ENCODE measurements at regions not wholly inside any gene's neighbourhood (a gene's known extent, or its start where the extent isn't known, plus 50 kb on each side); places are given as distances from the start of the nearest gene placed in this dataset.
A peak's percentile ranks its signal among the peaks of the same experiment; 100 is the strongest.

DNA sequence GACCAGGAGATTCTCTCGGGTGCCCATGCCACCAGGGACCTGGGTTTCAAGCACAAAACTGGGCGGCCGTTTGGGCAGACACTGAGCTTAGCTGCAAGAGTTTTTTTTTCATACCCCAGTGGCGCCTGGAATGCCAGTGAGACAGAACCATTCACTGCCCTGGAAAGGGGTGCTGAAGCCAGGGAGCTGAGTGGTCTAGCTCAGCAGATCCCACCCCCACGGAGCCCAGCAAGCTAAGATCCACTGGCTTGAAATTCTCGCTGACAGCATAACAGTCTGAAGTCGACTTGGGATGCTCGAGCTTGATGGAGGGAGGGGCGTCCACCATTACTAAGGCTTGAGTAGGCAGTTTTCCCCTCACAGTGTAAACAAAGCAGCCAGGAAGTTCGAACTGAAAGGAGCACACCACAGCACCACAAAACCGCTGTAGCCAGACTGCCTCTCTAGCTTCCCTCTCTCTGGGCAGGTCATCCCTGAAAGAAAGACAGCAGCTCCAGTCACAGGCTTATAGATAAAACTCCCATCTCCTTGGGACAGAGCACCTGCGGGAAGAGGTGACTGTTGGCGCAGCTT lies 157.7 kb downstream of the GIPC2 start:
- peak; percentile 7 for DNase-seq

DNA sequence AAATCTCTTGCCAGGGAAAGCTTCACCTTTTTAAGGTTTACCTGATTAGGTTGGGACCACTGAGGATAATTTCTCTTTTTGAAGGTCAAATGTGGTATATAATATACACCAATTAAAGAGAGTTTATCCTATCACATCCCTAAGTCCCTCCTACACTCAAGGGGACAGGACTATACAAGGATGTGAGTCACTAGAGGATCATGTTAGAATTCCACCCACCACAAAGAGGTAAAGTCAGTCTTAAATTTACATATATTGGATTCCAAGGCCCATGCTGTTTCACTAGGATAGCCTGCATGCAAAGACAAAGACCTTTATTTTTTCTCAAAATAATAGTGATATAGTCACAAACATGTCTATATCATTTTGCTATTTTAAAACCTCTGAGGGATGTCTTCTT lies 164.4 kb downstream of the GIPC2 start:
- no peak for DNase-seq

DNA sequence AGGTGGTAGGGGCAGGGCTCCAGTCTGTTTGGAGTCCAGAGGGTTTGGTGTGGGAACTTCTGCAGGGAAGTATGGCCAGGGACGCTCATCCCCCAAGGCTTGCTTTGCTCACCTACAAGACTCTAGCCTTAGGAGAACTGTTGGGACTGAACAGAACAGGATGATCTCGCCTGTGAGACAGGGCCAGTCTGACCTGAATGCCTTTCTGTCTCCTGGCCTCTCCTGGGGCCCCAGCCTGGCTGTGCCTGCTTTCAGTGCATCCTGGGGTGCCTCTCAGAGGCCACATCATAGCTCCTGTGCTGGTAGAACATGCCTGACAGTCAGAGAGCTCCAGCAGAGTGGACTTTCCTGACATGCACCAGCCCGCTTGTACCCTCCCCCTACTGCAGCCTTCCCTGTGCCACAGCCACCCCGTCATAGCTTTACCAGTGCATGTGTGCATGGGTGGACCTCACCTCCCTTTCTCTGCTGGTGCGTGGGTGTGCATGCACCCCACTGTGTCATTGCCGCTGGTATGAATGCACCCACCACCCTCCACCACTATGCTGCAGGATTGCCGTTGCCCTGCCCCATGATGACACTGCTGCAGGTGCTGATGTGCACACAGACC lies 165.8 kb downstream of the GIPC2 start:
- DNase-seq, result no peak

DNA sequence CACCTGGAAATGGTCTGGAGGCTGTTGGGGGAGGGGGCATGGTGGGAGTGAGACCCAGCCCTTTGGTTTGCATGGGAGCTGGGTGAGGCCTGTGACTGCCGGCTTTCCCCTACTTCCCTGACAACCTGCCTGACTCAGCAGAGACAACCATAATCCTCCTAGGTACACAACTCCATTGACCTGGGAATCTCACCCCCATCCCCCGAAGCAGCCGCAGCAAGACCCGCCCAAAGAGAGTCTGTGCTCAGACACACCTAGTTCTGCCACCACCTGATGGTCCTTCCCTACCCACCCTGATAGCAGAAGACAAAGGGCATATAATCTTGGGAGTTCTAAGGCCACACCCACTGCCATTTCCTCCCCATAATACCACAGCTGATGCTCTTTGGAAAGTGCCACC lies 168.6 kb downstream of the GIPC2 start:
- DNase-seq, result no peak

DNA sequence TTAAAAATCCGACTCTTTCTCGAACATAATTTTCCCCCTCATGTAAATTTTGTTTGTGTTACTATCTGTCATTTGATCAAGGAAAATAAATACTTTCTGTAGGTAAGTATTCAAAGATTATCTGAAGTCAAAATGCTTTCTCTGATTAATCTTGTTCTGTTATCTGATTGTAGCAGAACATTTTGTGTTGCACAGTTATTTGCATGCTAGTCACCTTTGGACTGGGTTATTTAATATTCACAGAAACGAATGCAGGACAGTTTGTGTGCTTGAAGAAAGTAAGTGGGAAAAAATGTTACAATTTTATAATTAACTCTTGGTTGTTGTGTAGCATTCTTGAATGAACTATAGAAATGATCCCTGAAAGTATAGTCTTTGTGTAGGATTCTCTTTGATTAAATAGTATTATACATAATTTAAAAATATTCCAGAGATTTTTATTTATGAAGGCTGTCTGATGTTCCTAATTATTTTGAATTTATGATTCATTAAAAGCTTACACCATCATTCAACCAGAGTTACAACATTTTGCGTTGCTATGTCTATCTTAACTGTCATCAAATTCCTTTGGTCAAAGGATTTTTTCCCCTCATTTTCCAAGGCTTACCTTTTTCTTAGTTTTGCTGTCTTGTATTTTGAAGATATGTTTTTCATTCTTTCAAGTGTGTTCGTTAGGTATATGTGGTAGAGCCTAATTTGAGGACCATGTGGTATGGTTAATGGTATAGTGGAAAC lies 176.6 kb downstream of the GIPC2 start:
- no peak for DNase-seq

DNA sequence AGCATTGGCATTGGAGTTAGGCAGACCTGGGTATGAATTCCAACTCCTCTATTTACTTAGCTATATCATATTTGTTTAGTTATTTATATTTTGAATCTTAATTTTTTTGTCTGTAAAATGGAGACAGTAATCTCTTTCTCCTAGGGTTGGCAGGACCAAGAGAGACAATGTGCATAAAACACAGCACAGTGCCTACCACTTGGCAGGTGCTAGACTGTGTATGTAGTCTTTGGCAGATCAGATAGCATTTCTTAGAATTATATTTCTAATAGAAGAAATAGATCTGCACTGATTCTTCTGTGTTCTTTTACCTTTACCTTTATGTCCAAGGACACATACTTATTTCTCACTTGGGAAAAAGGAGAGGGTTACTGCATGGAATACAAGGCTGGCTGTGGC lies 177.2 kb downstream of the GIPC2 start:
- no peak for DNase-seq

DNA sequence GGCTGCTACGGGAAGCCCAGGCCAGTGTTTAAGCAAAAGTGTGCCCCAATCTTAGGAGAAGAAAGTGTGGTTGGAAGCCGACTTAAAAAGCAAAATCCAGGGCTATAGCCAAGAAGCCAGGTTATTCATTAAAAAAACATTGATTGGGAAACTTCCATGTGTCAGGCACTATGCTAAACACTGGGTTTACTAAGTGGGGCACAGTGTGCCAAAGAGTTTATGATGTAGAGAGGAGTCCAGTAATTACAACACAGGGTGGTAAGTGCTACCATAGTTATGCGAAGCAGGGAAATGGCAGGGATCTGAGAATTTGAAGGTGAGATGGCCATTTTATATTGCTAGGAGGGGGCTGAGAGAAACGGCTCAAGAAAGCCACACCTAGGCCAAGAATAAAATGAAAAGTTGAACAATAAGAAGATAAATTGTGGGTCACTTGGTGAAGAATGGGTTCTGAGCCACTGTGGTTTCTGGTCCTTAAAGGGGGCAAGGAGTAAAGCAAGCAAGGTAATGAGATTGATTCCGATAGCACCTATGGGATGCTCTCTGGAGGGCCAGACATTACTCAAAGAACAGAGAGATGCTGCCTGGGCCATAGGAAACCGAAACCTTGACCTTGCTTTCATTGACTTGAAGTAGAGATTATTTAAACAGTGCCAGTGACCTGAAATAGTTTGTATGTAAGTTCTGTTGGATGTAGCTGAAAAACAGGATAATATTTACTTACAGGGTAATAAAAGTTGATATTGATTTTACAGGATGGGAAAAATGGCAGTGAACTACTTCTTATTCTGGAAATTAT lies 177.8 kb downstream of the GIPC2 start:
- no peak for DNase-seq

DNA sequence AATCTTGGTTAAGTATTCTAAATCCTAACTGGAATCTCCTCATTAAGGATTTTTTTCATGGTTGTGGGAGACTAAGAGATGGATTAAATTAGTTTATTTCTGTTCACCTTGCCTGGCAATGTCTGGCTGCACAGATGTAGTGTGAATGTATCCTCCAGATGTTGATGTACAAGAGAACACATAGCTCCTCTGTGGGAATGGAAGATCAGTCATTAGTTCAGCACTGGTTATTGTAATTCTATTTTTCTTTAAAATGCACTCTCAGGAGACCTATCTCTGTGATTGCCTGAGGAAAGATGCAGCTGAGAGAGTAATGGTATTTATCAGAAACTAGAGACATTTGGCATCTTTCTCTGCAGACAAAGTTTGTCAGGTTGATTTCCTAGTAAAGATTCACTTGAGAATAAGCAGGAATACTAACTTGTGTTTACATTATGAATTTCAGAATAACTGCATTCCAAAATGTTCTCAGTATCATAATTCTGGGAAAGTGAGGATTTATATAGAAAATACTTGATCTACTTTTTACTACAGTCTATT lies 178.6 kb downstream of the GIPC2 start:
- DNase-seq, result no peak

DNA sequence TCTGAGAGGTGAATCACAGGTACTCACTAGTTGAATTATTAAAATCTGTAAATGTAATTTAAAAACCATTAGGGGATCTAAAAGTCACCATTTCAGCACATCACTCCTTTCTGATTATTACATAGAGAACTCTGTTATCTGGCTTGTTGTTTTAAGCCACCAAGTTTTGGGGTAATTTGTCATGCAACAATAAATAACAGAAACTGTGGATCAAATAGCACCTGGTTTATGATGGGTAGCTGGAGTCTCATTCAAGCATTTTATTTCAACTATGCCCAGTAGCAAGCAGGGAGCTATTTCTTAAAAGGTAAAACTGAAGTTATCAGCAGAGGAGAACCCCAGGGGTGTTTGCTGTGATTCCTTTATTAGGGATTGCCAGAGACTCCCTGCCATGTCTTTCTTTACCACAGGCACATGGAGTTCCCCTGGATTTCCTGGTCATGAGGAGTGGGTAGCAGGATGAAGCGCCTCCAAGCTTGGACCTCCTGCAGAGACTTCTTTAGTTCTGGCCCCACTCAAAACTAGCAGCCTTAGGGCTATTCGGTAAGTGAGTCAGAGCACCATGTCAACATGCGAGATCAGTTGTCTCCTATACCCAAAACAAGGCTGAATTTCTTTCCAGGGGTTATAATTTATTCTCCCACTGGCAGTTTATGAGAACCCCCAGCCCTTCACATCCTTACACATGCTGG lies 179.2 kb downstream of the GIPC2 start:
- no peak for DNase-seq

DNA sequence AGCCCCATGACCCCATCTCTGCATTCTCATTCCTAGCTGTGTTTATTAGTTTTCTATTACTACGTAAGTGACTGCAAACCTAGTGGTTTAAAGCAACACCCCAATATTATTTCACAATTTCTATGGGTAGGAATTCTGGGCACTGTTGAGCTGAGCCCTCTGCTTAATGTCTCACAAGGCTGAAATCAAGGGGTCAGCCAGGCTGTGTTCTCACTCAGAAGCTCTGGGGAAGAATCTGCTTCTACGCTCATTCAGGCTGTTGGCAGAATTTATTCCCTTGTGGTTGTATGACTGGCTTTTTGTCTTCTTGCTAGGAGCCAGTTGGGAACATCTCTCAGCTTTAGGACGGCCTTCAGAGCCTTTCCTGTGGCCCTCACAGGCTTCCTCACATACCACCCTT lies 181.0 kb downstream of the GIPC2 start:
- no peak for DNase-seq

DNA sequence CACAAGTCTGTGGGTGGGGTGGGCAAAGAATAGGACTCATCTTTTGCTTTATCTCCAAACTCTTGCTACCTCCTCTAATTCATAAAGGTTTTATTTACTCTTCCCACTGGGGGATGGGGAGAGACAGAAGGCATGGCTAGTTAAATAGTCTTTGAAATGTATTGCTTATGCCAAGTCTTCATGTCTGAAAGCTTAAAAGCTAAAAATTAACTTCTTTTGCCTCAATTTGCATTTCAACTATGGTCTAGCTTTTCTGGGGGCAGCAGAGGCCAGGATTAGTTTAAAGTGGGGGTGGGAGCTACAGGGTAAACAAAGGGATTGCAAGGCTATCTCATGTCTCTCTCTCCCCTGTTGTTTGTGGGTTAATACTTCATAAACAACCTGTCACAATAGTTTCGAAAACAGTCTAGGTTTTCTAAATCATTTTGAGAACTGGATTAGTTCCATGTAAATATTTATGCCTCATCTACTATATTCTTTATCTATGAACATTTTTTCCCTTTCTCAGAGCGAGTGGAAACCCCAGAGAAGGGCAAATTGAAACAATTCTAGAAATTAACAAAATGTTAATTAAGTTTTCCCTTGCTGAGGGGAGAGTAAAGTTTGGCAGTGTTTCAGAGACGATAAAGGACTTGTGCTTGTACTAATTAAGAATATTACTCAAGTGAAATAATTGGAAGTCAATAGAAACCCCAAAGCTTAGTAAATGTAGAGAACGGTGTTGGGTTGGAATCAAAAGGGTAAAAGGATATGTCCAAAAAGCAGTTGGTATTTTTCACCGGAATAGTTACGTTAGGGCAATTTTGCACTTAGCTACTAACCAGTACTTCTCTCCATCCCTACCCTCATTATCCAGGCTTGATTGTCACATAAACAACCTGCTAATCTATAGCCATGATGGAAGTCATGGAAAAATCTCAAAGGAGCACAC lies 182.2 kb downstream of the GIPC2 start:
- no peak for DNase-seq

DNA sequence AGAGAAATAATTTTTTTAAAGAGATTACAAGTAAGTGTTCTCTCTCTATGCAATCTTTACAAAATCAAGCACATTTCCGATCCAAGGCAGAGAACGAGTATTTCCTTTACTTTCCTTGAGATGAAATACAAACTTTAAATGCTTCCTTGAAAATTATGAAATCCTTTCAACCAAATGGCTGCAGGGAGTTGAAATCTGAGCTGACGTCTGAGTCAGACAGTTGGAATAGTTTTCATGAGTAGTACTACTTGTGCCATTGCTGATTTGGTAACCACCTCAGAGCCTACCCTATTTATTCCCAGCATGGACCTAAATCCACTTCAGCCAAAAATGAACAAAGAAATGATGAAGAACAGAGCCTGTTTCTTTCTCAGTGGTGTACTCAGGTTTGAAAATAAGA lies 183.6 kb downstream of the GIPC2 start:
- no peak for DNase-seq

DNA sequence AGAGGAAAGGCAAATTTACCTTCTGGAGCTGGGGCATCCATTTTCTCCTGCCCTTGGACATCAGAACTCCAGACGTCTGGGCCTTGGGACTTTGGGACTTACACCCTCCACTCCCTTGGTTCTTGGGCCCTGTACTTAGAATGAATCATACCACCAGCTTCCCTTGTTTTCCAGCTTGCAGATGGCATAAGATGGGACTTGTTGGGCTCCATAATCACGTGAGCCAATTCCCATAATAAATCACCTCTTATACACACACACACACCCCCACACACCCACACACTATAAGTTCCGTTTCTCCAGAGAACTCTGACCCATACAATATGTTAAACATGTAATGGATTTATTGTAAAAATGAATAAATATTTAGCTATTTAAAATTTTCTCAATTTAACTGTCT lies 185.7 kb downstream of the GIPC2 start:
- DNase-seq, result no peak

DNA sequence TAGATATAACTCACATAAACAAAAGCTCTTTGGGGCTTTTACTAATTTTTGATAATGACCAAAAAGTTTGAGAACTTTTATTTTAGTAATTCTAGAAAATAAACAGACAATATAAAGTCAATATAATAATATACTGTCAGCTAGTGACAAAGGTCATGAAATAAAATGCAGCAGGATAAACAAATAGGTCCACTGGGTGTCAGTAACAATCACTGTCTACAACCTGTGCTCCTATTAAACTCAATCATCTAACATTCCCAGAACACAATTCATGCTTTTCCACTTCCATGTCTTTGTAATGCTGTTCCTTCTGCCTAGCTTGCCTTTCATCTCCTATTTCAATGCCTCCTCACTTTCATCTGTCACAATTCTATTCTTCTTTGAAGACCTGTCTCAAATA lies 186.1 kb downstream of the GIPC2 start:
- no peak for DNase-seq

DNA sequence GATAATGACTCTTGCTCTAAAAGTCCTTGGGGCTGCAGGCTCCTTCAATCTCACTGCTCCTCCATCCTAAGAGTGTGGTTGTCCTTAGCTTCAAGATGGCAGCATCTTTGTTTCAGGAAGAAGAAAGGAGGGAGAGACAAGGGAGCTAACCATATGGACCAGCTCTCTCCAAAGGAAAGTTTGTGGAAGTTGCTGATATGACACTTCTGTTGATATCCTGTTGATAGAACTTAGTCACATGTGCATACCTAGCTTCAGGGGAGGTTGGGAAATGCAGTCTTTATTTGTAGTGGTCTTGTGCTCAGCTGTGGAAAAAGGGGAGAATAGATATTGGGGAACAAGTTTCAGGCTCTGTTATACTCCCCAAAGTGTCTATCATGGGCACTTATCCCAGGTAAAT lies 186.9 kb downstream of the GIPC2 start:
- DNase-seq, result no peak

DNA sequence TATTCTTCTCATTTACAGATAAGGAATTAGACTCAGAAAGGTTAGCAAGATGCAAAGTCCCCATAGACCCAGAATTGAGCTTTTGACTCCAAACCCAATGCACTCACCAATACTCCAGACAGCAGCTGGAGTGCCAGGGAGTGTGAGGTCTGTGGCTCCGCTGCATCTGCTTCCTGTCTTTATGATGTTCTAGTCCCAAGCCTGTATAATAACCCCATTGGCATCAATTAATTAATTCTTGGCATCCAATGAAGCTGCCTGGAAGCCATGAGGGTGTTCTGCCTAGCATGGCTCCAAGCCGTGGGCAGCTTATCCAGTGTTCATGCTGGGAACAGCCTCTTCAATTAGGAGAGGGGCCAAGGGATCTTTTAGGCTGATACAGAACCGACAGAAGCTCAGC lies 188.7 kb downstream of the GIPC2 start:
- no peak for DNase-seq

DNA sequence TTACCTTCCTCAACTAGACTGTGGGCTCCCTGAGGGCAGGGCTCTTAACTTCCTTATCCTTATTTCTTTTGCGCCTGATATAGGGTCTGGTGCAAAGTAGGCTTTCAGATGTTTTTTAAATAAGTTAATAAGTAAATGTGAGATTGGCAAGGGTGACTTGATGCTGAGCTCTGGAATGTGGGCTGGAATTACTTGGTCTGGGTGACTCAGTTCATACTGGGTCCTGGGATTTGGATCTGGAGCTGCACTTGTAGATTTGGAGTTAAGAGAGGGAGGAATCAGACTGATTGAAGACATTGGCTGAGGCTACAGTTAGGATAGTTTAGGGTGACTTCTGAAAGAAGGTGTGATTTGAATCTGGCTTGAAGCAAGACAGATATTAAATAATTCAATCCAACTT lies 190.9 kb downstream of the GIPC2 start:
- no peak for DNase-seq

DNA sequence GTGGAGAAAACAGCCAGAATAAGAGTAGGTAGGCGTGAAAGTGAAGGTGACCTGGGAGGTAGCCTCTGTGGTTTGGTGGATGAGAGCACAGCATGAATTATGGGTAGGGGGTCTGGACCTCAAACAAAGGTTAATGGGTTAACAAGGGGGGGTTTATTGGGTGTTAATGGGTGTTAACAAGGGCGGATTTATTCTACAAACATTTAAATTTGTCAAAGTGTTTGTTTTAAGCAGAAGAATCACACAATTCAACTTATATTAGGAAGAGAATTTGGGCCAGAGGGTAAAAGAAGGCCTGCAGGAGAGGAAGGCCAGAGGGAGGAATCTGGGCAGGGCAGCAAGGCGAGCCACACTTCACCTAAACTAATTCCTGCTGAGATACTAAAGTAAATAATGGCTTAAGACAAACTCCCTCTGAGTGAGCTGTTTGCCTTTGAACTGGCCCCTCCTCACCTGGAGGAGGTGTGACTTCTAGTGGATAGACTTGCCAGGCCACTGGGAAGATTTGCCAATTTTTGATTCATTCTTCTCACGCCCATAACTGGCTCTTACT lies 191.7 kb downstream of the GIPC2 start:
- no peak for DNase-seq

DNA sequence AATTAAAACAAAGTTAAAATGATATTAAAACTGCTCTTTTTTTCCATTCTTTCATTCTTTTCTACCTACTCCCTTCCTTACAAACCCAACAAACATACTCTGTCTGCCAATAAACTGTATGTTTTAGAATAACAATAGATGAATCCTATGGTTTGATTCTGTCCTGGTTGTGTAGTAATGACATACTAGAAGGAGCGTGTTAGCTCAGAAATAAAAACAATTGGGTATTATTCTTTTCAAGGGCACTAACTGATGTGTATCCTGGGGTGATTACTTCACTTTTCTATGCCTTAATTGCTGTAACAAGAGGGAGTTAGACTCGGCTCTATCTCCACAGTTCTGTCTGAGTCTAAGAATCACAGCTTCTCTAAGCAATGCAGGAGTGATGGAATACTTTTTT lies 194.4 kb downstream of the GIPC2 start:
- DNase-seq, result no peak

DNA sequence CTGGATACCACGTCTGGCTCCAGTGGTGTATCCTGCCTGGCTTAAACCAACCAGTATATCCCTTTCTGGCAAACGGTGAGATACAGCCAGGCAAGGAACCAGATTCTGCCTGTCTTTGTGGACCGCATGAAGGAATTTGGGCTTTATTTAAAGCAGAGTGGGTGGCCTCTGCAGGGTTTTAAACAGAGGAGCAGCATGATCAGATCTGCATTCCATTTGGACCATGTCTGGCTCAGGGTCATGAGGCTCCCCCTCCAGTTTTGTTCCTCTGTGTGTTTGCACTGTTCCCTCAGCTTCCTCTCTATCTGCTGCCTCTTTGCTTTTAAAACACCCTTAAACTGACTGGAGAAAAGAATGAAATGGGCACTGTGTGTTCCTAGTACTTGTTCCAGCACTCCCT lies 195.0 kb downstream of the GIPC2 start:
- DNase-seq, result no peak

DNA sequence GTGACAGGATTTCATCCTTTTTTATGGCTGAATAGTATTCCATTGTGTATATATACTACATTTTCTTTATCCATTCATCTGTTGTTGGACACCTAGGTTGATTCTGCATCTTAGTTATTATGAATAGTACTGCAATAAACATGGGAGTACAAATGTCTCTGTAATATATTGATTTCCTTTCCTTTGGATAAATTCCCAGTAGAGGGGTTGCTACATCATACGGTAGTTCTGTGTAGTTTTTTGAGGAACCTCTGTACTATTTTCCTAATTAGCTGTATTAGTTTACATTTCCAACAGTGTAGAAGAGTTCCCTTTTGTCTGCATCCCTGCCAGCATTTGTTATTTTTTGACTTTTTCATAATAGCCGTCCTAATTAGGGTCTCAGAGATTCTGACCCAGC lies 201.3 kb downstream of the GIPC2 start:
- no peak for DNase-seq

DNA sequence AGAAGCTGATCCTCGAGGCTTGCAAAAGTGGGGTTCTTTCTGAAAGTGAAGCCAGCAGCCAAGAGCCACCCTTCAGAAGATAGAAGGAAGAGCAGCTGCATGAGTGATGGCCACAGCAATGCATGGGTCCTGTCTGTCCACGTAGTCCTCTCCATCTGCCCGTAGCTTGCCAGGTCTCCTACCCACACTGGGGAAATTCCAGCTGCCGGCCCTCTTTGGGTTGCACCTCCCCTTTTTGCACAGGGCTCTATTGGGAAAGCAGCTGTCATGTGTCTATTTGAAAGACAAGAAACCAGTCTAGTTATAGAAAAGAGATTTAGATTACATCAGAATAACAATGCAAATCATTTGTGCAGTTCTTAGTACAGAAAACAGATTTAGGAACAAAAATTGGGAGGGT lies 204.4 kb downstream of the GIPC2 start:
- no peak for DNase-seq
